ENCODE measurements at regions not wholly inside any gene's neighbourhood (a gene's known extent, or its start where the extent isn't known, plus 50 kb on each side); places are given as distances from the start of the nearest gene placed in this dataset.
A peak's percentile ranks its signal among the peaks of the same experiment; 100 is the strongest.

DNA sequence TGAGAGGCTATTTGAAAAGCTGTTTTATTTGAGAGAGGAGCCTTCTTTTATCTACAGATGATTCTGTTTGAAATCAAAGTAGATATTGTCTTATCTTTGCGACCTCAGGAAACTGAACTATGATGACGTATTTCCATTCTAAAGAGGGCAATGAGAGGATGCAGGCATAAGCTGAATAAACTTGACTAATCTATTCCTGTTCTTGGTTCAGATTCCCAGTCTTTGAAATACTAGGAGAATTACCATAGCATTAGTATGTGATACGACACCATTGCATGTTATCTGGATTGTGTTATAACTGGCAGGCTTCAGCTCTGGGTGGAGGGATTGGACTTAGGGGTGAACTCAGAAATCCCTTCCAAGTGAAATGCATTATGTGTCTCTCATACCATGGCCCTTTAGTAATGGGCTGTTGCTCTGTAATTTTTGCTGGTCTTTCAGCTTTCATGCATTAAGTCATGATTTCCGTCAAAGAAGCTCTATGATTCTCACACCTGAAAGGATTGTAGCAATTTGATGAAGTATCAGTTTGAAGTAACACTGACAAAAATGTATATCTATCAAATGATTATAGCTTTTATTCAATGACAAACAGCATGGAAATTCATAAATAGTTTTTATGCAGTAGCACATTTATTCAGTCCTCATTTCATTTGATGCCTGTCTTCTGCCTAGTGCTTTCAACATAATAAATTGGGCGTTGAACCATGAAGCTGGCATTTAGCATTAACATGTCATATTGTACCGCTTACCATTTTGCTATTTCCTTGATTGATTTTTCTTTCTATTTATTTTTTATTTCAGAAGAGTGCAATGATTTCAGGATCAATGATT, 138.4 kb upstream of the SPACA1 start:
- no peak for DNase-seq (ENCODE audit: low read depth)

DNA sequence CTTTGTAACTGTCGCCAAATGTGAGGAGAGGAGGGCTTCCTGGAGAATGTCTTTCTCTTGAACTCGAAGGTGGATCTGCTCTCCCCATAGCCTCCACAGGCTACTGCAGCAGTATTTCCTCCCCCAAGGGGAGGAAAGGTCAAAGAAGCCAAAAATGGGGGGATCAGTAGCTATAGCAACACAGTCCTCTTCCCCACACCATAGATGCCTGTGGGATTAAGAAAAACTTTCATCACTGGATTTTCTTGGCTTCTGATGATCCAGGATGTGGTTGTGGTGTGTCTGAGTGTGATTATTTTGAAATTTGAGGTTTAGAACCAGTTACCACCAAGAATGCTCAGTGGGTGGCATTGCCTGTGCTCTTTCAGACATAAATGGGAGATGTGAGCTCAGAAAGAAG, 140.1 kb upstream of the SPACA1 start:
- DNase-seq (ENCODE audit: low read depth) = peak; percentile 94

GRCh38 chr6:87905101-87905641, 142.5 kb upstream of the SPACA1 start:
- DNase-seq (ENCODE audit: low read depth) = no peak

GRCh38 chr6:87904011-87904410, 143.6 kb upstream of the SPACA1 start:
- DNase-seq (ENCODE audit: low read depth) = no peak

- DNase-seq (ENCODE audit: low read depth) = no peak
Measured at GRCh38 chr6:87903323-87903722, 144.3 kb upstream of the SPACA1 start.

DNA sequence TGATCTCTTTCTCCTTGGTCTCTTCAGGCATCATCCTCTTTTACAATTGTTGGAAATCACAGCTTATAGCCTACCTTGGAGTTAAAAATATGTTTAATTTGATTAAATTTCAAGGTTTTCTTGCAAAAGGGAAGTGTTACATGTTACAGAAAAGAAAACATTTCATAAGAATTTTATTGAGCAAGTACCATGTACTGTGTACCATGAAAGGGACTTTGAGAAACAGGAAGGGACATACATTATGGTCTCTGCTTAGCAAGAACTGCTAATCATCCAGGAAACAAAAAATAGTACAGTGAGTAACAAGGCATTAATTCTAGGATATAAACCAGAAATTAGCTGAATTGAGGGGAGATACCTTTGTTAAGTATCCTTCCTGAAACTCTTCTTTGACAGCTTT, 145.3 kb upstream of the SPACA1 start:
- DNase-seq (ENCODE audit: low read depth) = no peak

DNA sequence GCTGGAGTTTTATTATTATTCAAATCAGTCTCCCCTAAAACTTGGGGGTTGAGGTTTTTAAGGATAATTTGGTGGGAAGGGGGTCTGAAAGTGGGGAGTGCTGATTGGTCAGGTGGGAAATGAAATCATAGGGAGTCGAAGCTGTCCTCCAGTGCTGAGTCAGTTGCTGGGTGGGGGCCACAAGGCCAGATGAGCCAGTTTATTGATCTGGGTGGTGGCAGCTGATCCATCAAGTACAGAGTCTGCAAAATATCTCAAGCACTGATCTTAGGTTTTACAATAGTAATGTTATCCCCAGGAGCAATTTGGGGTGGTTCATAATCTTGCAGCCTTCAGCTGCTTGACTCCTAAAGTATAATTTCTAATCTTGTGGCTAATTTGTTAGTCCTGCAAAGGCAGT, 146.0 kb upstream of the SPACA1 start:
- DNase-seq (ENCODE audit: low read depth) = no peak

DNA sequence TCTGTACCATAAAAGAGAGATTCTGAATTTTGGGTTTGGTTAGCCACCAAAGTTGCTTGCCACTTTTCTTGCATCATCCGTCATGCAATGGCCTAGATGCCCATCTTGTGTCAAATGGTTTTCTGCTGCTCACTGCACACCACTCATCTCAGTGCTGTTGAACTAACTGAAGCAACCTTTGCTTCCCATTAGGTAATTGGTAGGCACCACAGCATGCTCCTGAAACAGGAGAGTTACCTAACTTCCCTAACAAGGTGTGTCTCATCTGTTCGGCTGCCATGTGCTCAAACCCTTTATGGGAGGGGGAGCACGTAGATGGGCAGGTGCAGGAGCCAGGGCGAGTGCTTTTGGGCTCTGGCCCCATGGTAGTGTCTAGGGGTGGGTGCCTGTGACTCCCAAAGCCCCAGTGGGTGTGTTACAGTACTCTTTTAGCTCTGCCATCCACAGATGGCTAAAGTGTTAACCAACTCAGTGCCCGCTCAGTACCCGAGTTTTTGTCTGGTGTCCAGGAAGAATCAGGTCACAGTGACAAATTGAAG, 147.4 kb upstream of the SPACA1 start:
- DNase-seq (ENCODE audit: low read depth) = no peak

DNA sequence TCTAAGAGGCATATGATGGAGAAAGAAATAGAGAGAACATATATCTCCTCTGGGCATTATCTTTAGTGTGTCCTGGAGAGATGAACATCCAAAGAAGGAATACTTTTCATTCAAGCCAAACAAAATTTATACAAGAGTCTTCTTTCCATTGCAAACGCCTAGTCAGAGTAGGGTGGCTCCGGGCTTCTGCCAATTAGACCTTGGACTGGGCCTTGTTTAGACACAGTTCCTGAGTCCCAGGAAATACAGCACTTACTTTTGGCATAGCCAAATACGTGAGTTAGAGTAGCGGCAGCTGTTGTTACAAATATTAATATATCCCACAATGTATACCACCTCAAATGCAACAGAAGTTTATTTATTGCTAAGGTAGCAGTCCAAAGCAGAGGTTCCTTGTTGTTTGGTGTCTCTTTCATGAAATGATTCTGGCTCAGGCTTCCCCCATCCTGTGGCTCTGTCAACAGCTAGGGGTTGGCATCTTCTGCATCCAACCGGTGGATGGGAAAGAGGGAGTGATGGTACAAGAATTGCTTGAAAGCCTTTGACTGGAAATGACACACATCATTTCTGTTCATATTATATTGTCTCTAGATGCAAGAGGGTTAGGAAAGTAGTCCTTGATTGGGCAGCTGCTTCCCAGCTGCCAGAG, 148.0 kb upstream of the SPACA1 start:
- no peak for DNase-seq (ENCODE audit: low read depth)

GRCh38 chr6:87897663-87898062, 150.0 kb upstream of the SPACA1 start:
- no peak for DNase-seq (ENCODE audit: low read depth)

GRCh38 chr6:87897013-87897412, 150.6 kb upstream of the SPACA1 start:
- DNase-seq (ENCODE audit: low read depth) = no peak

- no peak for DNase-seq (ENCODE audit: low read depth)
Measured at GRCh38 chr6:87887266-87887665, 160.4 kb upstream of the SPACA1 start.

- no peak for DNase-seq (ENCODE audit: low read depth)
Measured at GRCh38 chr6:87884203-87884602, 163.4 kb upstream of the SPACA1 start.

- DNase-seq (ENCODE audit: low read depth) = no peak
Measured at GRCh38 chr6:87881342-87881895, 166.2 kb upstream of the SPACA1 start.

DNA sequence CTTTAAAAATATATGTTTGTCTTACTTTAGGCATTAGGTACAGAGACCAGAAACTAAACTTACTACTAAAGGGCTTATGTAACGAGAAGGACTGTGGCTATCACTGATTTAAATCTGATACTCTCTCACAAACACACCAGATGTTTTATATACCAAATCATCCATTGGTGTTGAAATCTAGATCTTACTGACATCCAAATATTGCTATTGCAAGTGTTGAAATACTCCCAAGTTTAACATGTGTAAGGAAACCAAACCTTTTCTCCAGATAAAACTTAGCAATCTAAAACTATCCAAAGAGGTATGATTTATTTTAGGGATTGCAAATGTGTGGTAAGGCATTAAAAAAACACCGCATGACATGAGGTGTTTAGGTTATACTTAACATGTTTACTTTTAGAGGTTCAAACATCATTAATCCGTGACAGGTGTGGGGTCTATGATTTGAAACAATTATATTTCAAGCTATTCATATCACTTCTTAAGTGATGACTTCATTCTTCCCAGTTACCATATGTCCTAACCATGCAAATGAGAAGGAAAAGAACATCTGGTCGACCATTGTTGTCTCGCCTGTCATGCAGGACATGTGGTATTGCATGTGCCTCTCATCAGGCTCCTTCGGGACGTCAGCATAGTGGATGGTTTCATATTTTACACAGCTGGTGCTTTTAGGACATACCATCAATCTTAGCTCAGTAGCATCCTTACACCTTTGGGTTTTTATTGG, 168.3 kb upstream of the SPACA1 start:
- DNase-seq (ENCODE audit: low read depth) = peak; percentile 62

DNA sequence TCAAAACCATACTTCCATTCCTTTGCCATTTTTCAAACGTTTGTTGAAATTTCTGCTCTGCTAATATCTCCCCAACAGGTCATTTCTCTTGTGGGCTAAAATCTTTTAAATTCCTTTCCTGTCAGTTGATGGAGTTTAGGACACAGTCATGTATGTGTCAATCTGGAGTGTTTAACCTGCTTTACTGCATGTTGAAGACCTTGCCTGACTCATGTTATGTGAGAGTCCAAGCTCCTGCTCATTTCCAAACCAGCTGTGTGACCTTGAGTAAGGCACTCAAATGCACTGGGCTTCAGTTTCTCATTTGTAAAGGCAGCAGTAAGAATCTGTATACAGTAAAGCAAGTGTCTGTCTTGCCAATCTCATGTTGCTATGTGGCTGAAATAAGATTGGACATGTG, 171.9 kb upstream of the SPACA1 start:
- DNase-seq (ENCODE audit: low read depth) = no peak

- DNase-seq (ENCODE audit: low read depth) = no peak
Measured at GRCh38 chr6:87873556-87873955, 171.5 kb upstream of the AKIRIN2 start.

- DNase-seq (ENCODE audit: low read depth) = no peak
Measured at GRCh38 chr6:87870556-87870955, 168.5 kb upstream of the AKIRIN2 start.

DNA sequence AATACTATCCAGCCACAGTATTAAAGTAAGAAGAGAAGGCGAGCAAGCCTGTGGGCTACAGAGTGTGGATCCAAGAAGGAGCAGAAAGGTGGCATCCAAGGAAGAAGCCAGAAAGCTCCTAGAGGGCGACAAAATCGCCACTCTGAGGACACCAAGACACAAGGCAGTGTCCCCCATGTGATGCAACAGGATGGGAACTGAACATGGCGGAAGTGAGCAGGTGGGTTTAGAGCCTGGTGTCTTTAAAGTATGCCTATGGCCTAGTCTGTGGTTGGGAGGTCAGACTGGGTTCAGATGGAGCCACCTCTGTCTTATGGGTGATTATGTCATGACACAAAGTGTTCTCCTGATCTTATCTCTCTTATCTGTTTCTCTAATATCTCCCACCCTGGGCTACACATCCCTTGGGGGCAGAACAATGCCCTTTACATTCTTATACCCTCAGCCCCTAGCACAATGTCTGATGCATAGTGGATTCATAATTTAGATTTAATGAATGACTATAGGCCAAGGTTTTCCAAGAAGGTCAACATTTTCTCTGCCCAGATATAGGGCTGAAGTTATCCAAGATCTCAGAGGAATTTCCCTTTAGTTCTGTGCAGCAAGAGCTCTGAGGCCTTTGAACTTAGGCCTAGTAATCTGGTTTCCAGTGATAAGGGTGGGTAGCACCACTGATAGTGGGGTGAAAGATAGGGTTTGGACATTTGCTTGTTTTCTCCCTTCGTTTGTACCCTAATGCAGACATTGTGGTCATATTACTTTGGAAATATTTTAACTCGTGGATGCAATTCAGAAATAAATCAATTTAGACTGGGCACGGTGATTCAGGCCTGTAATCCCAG, 167.3 kb upstream of the AKIRIN2 start:
- no peak for DNase-seq (ENCODE audit: low read depth)

DNA sequence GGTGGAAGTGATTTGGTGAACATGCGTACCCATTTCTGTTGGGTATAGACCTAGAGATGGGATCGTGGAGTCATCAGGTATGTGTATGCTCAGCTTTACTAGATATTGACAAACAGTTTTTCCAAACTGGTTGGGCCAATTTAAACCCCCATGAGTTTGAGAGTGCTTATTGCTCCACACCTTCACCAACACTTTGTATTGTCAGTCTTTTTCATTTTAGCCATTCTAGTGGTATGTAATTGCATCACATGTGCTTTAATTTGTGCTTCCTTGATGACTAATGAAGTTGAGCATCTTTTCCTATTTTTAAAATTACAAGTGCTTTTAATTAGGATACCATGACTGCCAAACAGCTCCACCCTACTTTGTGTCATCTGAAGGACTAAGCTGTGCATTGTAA, 158.9 kb upstream of the AKIRIN2 start:
- DNase-seq (ENCODE audit: low read depth) = no peak
